ENCODE measurements at regions not wholly inside any gene's neighbourhood (a gene's known extent, or its start where the extent isn't known, plus 50 kb on each side); places are given as distances from the start of the nearest gene placed in this dataset.
"Not testable (repeated sequence)": the region's sequence is repeated elsewhere in the genome, so short reads cannot be mapped to it uniquely, and the experiment has no call there.

DNA sequence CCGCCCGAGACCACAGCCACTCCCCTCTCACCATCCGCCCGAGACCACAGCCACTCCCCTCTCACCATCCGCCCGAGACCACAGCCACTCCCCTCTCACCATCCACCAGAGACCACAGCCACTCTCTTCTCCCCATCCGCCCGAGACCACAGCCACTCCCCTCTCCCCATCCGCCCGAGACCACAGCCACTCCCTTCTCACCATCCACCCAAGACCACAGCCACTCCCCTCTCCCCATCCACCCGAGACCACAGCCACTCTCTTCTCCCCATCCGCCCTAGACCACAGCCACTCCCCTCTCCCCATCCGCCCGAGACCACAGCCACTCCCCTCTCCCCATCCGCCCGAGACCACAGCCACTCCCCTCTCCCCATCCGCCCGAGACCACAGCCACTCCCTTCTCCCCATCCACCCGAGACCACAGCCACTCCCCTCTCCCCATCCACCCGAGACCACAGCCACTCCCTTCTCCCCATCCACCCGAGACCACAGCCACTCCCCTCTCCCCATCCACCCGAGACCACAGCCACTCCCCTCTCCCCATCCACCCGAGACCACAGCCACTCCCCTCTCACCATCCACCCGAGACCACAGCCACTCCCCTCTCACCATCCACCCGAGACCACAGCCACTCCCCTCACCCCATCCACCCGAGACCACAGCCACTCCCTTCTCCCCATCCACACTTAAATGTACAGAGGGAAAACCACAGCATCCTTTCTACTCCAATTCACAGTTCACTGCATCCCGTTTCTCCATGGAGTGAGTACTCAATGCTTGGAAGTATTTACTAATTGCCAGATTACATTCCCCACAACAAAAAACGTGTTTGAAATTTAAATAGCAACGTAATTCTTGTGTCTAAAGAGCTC lies 83.5 kb upstream of the SFSWAP start:
- not testable (repeated sequence) for DNase-seq (ENCODE audit: low read depth in 2 of 2)

DNA sequence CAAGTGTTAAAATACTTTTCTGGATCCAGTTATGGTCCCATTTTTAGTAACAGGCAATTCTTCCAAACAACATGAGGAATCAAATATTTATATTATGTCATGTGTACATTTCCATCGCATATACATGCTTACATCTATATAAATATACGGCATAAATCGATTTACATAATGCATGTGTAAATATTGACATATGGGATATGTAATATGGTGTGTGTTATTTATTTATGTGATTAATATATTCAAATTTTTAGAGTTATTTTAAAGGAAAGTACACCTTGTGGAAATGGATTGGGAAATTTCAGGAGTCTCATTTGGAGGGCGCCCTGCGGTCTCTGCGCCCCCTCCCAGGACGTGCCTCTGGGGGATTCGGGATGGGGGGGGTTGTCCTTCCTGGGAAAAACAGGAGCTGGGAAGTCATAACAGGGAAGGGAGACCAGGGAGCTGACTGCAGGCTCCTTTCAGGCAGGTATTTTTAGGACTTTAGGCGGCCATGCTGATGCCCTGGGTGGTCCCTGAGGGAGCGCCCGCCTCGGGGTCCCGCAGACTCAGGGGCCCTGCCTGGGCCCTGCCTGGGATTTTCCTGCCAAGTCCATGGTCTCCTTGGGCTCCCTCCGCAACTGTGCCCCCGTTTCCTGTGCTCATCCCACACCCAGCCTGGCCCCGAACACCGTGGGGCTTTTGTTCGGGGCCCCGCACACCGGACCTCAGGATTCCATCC lies 82.7 kb upstream of the SFSWAP start:
- DNase-seq (ENCODE audit: low read depth in 2 of 2) = no peak

DNA sequence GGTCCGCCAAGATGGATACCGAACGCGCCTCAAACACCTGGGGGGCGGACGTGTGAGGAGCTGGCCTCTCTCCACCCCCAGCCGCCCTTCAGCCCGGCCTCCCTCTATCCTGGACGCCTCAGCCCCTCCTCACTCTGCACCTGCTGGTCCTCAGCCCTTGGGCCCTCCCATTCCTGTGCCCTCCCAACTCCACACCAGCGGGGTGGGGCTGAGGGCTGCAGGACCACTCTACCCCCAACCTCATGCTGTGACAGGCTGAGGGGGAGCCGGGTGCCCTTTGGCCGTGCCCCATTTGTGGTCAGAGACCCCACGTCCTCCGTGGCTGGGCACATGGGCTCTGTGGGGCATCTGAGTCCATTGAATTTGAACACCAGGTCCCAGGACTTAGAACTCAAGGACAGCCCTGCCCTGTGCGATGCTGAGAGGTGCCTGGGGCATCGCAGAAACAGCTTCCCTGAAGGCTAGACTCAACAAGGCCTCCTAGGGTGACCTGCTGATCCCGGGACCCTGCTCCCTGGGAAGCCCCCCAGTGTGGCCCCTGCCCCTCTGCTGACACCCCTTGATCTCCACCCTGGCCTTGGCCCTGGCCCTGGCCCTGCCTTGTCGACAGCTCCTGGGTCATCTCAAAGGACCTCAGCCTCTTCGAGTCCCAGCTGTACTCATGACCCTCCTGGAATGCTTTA lies 82.0 kb upstream of the SFSWAP start:
- no peak for DNase-seq (ENCODE audit: low read depth in 2 of 2)

DNA sequence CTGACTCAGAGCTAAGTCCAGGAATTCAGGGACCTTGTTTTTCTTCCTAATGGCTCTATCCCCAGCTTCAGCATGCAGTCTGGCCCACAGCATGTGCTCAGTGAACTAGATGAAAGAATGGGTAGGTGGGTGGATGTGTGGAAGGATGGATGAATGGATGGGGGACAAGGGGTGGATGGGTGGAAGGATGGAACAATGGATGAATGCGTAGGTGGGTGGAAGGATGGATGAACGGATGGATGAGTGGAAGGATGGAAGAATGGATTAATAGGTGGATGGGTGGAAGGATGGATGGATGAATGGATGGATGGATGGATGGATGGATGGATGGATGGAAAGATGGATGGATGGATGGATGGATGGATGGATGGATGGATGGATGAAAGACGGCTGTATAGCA lies 79.7 kb upstream of the SFSWAP start:
- DNase-seq (ENCODE audit: low read depth in 2 of 2) = no peak

DNA sequence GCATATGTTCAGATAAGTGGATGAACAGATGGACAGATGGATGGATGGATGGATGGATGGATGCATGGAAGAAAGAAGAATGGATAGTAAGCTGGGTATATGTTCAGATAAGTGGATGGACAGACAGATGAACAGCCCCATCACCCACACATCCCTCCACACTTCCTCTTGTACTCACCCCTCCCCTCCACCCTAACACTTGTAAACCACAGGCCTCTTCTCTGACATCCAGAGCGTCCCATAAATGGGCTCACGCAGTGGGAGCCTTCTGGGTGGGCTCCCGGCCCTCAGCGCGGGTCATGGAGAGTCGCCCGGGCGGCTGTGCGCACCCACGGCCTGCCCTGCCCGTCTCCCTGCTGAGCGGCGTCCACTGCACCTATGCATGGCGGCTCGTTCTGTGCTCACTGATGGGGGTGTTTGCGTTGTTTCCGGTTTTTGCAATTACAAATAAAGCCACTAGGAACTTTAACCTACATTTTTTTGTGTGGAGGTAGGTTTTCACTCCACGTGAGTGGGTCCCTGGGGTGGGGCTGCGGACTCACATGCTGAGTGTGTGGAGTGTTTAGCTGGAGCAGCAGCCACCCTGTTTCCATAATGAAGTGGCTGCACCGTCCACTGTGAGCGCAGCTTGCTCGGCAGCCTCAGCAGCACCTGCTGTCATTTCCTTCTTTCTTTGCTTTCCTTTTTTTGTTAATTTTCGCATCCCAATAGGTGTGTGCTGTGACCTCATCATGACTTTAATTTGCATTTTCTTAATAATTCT lies 78.8 kb upstream of the SFSWAP start:
- not testable (repeated sequence) for DNase-seq (ENCODE audit: low read depth in 2 of 2)

DNA sequence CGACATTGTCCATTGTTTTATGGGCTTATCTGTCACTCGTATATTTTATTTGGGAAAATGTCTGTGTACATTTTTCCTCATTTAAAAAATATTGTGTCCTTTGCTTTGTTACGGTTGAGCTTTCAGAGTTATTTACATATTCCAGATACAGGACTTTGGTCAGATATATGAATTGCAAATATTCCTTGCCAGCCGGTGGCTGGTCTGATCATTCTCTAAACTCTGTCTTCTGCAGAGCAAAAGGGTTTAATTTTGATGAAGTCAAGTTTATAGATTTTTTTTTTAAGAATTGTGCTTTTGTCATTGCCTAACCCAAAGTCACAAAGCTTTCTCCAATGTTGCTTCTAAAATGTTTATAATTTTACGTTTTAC lies 78.3 kb upstream of the SFSWAP start:
- not testable (repeated sequence) for DNase-seq (ENCODE audit: low read depth in 2 of 2)

DNA sequence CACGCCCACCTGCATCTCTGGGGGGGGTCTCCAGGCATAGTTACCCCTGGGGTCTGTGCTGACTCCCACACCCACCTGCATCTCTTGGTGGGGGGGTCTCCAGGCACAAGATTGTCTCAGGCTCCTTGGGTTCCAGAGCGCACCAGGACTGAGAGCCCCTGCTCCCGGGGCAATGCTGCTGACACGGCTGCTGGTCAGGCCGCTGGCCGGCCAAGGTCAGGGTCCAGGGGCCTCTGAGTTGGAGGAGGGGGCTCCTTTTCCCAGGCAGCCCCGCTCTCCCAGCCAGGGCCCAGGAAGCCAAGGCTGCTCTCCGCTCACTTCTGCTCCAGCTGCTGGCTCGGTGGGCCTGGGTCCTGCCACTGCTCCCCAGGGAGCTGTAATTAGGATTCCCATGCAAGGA lies 77.3 kb upstream of the SFSWAP start:
- not testable (repeated sequence) for DNase-seq (ENCODE audit: low read depth in 2 of 2)

DNA sequence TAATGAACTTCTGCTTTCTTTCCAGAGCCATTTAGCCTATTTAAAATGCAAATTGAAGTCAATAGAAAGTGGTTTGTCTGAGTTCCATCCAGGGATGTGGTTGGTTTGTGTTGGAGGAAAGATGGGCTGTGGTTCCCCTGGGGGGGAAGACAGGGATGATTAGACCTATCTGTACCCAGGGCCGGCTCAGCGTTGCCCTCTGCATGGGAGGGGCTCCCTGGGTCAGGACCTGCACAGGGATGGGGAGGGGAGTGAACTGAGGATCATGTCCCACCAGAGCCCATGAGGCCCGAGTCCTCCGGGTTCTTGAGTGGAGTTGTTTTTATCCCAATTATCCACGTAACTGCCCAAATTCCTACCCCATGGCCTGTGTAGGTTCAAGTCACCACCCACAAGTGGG lies 76.9 kb upstream of the SFSWAP start:
- DNase-seq (ENCODE audit: low read depth in 2 of 2) = no peak

DNA sequence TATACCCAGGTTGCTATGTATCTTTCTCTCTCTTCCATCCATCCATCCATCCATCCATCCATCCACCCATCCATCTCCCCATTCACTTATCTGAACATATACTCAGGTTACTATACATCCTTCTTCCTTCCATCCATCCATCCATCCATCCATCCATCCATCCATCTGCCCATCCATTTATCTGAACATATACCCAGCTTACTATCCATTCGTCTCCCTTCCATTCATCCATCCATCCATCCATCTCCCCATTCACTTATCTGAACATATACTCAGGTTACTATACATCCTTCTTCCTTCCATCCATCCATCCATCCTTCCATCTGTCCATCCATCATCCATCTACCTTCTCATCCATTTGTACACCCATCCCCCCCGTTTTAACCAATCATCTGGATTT lies 75.9 kb upstream of the SFSWAP start:
- not testable (repeated sequence) for DNase-seq (ENCODE audit: low read depth in 2 of 2)

DNA sequence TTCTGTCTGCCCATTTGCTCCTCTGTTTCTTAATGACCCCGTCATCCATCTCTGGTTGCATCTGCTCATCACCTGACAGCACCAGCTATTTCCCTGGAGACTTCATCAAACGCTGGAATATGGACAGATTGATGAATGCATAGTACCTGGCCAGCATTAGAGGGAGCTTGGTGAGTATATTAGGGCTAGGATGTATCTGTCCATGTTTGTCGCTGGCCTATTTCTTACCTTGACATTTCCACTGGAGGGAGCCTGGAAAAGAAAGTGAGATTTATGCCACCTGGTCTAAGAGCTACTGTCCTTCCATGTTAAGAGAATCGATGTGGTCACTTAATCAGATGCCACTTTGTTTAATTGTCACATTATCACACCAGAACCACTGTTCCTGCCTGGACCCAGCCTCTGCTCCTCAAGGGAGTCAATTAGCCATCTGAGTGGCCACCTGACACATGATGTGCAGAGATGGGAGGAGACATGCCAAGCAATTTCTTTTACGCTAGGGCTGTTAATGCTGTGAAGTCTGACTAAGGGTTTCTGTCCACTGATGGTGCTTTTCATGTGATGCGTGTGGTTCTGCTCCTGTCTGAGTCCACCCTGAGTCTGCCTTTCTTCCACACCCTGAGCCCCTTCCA lies 75.3 kb upstream of the SFSWAP start:
- no peak for DNase-seq (ENCODE audit: low read depth in 2 of 2)

DNA sequence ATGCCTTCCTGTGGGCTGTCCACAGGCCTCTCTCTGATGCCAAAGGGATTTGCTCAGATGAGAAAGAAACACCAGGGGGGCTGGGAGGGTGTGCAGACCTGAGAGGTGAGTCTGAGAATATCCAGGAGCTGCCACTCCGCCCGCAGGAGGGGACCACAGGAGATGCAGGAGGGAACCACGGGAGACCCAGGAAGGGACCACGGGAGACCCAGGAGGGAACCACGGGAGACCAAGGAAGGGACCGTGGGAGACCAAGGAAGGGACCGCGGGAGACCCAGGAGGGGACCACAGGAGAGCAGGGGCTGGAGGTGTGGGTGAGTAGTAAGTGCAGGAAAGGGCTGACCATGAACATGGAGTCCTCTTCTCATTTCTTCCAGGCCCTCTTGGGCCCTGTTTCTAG lies 74.6 kb upstream of the SFSWAP start:
- DNase-seq (ENCODE audit: low read depth in 2 of 2) = no peak

DNA sequence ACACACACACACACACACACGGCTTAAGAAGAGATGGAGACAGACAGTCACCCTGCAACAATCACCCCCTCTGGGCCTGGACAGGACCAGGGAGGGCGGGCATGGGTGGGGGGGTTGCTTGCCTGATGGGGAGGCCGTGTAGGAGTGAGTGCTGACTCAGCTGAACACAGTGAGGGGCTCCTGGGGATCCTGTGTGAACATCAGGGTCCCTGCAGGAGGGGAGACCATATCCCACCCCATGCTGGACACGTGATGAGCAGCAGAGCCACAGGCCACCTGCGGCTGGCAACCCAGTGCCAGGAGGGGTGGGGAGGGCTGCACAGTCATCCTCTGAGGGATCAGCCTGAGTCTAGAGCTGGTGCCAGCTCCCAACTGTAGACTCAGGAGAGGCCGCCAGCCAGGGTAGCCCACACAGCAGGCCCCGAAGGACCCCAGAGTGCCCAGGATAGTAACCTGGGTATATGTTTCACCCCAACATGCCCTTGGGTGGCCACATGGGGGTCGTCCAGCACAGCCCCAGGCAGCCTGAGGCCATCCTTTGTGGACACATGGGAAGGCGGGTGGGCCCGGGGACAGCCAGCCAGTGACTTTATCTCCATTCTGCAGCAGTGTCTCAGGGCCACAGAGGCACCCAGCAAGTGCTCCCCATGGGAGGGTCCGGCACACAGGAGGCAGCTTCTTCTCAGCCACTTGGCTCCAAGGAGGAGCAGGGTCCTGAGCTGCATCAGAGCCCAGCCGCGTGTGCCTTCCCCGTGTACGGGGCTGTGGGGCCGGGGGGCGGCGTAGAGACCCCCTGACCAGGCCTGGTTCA lies 73.7 kb upstream of the SFSWAP start:
- DNase-seq (ENCODE audit: low read depth in 2 of 2) = no peak

DNA sequence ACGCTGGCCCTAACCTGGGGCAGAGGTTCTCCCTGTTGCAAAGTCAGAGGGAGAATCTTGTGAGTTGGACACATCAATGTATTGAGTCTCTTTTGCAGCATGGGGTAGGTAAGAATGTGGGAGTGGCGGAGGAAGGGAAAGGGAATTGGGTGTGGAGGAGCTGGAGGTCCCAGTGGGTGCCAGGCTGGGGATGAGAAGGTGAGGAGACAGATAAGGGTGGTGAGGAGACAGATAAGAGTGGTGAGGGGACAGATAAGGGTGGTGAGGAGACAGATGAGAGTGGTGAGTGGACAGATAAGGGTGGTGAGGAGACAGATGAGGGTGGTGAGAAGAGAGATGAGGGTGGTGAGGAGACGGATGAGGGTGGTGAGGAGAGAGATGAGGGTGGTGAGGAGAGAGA lies 72.9 kb upstream of the SFSWAP start:
- no peak for DNase-seq (ENCODE audit: low read depth in 2 of 2)

DNA sequence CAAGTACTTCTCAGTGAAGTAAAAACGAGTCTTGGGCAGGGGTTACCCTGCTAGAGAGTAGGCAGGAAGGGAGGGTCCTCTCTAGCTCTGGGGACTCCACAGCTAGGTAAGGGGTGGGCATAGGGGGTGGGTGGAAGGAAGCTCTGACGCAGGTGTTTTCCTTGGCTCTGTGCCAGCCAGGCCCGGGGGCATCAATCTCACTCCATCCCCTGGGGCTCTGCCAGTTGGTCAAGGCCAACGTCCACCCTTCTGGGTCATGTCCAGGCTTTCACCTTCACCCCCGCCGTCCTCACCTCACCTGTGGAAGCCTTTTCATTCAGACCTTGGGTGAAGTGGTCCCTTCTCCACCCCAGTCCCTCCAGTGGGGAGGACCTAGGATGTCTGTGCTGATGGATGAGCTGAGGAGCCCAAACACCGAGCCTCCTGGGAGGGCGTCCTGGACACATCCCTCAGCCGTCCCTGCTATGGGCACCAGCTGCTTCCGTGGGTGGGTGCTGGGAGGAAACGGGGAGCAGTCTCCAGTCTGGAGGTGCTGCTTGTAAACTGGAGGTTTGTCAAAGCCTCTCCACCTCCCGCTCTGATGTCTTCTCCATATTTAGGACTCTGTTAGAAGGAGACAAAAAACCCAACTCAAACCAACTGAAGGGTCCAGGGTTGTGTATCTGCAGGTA lies 71.5 kb upstream of the SFSWAP start:
- no peak for DNase-seq (ENCODE audit: low read depth in 2 of 2)

DNA sequence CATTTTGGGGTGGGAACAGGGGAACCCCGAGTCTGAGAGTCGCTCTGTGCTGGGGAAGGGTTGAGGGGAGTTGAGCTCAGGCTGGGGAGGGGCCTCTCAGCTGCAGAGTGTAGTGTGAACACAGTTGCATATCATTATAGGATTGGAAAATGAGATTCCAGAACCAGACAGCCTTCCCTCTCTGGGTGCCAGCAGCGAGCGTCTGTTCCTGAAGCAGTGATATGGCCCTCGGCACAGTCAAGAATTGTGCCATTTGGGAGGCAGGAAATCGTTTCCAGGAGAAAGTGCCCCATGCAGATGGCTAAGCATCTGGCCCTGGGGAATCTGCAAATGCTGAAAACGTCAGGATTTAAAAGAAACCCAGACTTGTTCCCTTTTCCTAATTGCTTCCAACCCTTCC lies 70.4 kb upstream of the SFSWAP start:
- no peak for DNase-seq (ENCODE audit: low read depth in 2 of 2)

DNA sequence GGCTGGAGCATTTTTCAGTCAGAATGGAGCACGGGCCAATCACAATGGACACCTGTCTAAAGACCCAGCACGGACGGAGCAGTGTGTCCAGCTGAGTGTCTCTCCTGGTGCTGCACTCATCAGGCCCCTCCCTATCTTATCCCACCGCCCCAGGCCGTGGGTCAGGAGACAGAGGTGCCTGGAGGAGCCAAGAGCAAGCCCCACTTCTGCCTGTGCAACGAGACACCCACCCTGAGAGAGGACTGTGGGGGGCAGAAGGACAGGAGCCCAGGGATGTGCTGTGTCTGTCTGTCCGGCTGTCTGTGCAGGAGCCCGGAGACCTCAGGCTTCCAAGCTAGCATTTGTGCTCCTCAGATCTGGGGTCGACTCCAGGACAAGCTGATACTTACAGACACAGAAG lies 69.6 kb upstream of the SFSWAP start:
- DNase-seq (ENCODE audit: low read depth in 2 of 2) = no peak

DNA sequence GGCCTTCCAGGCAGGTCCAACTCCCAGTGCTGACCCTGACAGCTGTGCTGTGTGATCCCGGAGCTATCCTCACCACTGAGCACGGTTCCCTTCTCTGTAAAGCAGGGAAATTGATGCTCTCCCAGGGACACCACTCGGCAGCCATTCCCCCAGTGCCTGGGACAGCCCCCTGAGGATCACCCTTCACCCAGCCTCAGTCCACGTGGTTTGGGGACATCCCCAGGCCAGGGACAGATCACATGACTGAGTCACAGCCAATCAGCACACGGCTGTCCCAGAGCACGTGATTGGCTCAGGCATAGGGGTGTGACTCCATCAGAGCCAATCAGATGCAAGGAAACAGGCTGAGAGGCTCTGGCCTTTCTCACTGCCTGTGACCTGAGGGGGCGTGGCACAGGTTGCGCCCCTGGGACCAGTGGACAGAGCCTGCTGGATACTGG lies 68.8 kb upstream of the SFSWAP start:
- DNase-seq (ENCODE audit: low read depth in 2 of 2) = no peak

DNA sequence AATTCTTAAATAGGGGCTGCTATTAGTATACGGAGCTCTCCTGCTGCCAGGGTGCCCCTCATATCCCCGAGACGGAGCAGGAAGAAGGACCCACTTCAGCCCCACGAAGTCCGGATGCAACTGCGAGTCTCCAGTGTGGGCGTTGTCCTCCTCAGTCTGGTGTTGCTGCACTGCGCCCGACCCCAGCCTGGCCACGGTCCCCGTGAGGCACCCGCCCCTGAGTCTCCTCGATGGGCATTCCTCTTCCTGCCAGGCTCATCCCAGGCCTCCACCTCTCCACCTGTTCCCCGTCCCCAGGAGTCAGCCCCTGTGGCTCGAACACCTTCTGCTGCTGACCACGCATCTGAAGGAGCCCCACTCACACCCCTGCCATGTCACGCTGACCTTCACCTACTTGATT lies 68.1 kb upstream of the SFSWAP start:
- no peak for DNase-seq (ENCODE audit: low read depth in 2 of 2)

DNA sequence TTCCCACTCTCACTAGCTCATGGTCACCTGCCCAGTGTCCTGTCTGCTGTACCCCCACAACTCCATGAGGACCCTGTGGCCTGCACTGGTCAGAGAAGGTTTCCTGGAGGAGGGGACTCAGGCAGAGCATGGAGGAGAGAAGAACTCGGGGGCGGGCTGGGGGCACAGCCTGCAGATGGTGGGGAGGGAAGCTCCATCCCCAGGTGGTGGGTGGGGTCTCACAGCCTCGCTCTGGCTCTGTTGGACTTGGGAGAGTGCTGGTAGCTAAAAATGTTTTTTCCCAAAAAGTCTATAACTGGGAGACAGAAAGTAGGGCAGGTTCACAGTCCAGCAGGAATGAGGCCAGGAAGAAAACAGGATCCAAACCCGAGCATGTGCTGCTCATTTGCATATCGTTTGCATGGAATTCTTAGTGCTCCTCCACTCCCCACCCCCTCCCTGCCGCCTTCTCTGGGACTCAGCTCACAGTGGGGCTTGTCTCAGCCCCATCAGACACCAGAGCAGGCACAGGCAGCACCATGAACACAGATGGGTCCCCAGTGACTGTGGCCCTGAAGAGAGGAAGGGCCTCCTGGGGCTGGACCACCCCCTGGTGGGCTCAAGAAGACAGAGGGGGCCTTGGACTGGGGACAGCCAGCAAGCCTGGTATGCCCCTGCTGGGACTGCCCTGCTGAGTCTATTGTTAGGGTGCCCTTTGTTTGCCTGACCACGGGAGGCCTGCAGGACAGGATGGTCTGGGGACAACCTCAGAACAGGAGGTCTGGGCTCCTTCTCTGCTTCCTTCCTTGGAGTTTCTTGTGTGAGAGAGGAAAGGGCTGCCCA lies 67.0 kb upstream of the SFSWAP start:
- DNase-seq (ENCODE audit: low read depth in 2 of 2) = no peak
